GM23338 (cell line): ENCODE measurements at regions not wholly inside any gene's neighbourhood (a gene's known extent, or its start where the extent isn't known, plus 50 kb on each side); places are given as distances from the start of the nearest gene placed in this dataset.

Experiments
- ATAC-seq: fragments of 200-7000 bp; cut with Tn5 transposase; 3 replicates; pipeline ENCODE4 v1.9.1; 2020
- DNase-seq: peaks from one replicate; pipeline ENCODE4 v3.0.0-alpha.2; 2015; ENCODE audit warnings: low spot score
- H2AFZ ChIP-seq: fragments of 200-600 bp; sonication (generic); 2 replicates; pipeline ENCODE4 v1.8.0; 2016; ENCODE audit warnings: antibody characterized with exemption, mild to moderate bottlenecking, moderate library complexity
- H3F3A ChIP-seq: fragments of 200-600 bp; sonication (generic); replicated peaks from 2 replicates; pipeline ENCODE4 v1.8.0; 2017; ENCODE audit warnings: antibody characterized with exemption, mixed run types, low read depth
- H3K27ac ChIP-seq: fragments of 200-600 bp; sonication (generic); 2 replicates; pipeline ENCODE4 v1.6.1; 2016; ENCODE audit warnings: low read depth
- H3K27me3 ChIP-seq: fragments of 200-600 bp; sonication (generic); 2 replicates; pipeline ENCODE4 v1.8.0; 2016; ENCODE audit warnings: mild to moderate bottlenecking, mixed run types, moderate library complexity; ENCODE audit not compliant: insufficient read depth
- H3K36me3 ChIP-seq: fragments of 200-600 bp; sonication (generic); 2 replicates; pipeline ENCODE4 v1.8.0; 2016; ENCODE audit warnings: mild to moderate bottlenecking; ENCODE audit not compliant: insufficient read depth
- H3K4me1 ChIP-seq: fragments of 200-600 bp; sonication (generic); 2 replicates; pipeline ENCODE4 v1.8.0; 2016; ENCODE audit warnings: mild to moderate bottlenecking, moderate library complexity; ENCODE audit not compliant: insufficient read depth
- H3K4me2 ChIP-seq: fragments of 200-600 bp; sonication (generic); 2 replicates; pipeline ENCODE4 v1.7.1; 2017; ENCODE audit warnings: mixed run types
- H3K4me3 ChIP-seq: fragments of 200-600 bp; sonication (generic); 2 replicates; pipeline ENCODE4 v1.6.1; 2016; ENCODE audit warnings: mixed run types
- H3K79me2 ChIP-seq: fragments of 200-600 bp; sonication (generic); replicated peaks from 2 replicates; pipeline ENCODE4 v1.8.0; 2017; ENCODE audit warnings: mild to moderate bottlenecking; ENCODE audit not compliant: insufficient read depth
- H3K9me2 ChIP-seq: fragments of 200-600 bp; sonication (generic); 2 replicates; pipeline ENCODE4 v1.8.0; 2017; ENCODE audit not compliant: insufficient read depth
- H4K20me1 ChIP-seq: fragments of 200-600 bp; sonication (generic); replicated peaks from 2 replicates; pipeline ENCODE4 v1.8.0; 2017; ENCODE audit warnings: mild to moderate bottlenecking; ENCODE audit not compliant: insufficient read depth
- H3K27ac Mint-ChIP-seq: 2 replicates; pipeline ENCODE4 v1.8.0; 2020; ENCODE audit warnings: inconsistent platforms, mild to moderate bottlenecking, moderate library complexity, mixed read lengths
- H3K27me3 Mint-ChIP-seq: 3 replicates; pipeline ENCODE4 v1.8.0; 2022; ENCODE audit warnings: low read depth, mild to moderate bottlenecking, moderate library complexity, mixed read lengths, inconsistent platforms; ENCODE audit not compliant: insufficient read depth, poor library complexity
- H3K36me3 Mint-ChIP-seq: 3 replicates; pipeline ENCODE4 v1.8.0; 2021; ENCODE audit warnings: low read depth, mild to moderate bottlenecking, inconsistent platforms, moderate library complexity, mixed read lengths
- H3K4me1 Mint-ChIP-seq: 3 replicates; pipeline ENCODE4 v1.8.0; 2020; ENCODE audit warnings: mild to moderate bottlenecking, inconsistent platforms, mixed read lengths
- H3K4me3 Mint-ChIP-seq: 3 replicates; pipeline ENCODE4 v1.8.0; 2021; ENCODE audit warnings: moderate library complexity, mild to moderate bottlenecking, inconsistent platforms, mixed read lengths
- H3K9me3 Mint-ChIP-seq: 3 replicates; pipeline ENCODE4 v1.8.0; 2020; ENCODE audit warnings: moderate library complexity, mild to moderate bottlenecking, inconsistent platforms, mixed read lengths
- CREB1 ChIP-seq: fragments of 250-450 bp; sonication (Bioruptor Pico); IDR thresholded peaks from 2 replicates; pipeline ENCODE4 v1.5.0; 2020; ENCODE audit warnings: low read depth, mild to moderate bottlenecking, moderate library complexity
- CTCF ChIP-seq, 2 experiments: fragments of 200-600 bp in 1 of 2; sonication (generic) in 1 of 2; conservative IDR thresholded peaks; 2 replicates each; pipeline versions ENCODE4 v1.5.1 to v1.6.1; 2016 to 2017; ENCODE audit warnings: antibody characterized with exemption in 2 of 2, low read depth in 2 of 2, mild to moderate bottlenecking in 2 of 2, moderate library complexity in 1 of 2
- ETS1 ChIP-seq: IDR thresholded peaks from 2 replicates; pipeline ENCODE4 v1.6.1; 2016; ENCODE audit warnings: antibody characterized with exemption
- EZH2 ChIP-seq: fragments of 200-600 bp; sonication (generic); IDR thresholded peaks from one replicate; pipeline ENCODE4 v1.8.0; 2017; ENCODE audit warnings: antibody characterized with exemption, mild to moderate bottlenecking, low read depth; ENCODE audit not compliant: unreplicated experiment
- EZH2phosphoT487 ChIP-seq: fragments of 200-600 bp; sonication (generic); IDR thresholded peaks from one replicate; pipeline ENCODE4 v1.8.1; 2018; ENCODE audit warnings: antibody characterized with exemption; ENCODE audit not compliant: unreplicated experiment
- JUNB ChIP-seq: IDR thresholded peaks from one replicate; pipeline ENCODE4 v1.6.1; 2016; ENCODE audit warnings: antibody characterized with exemption; ENCODE audit not compliant: unreplicated experiment
- NANOG ChIP-seq: IDR thresholded peaks from 2 replicates; pipeline ENCODE4 v1.6.1; 2016; ENCODE audit warnings: antibody characterized with exemption, borderline replicate concordance
- POLR2AphosphoS5 ChIP-seq: IDR thresholded peaks from 2 replicates; pipeline ENCODE4 v1.6.1; 2016; ENCODE audit warnings: antibody characterized with exemption, low read depth
- REST ChIP-seq: IDR thresholded peaks from one replicate; pipeline ENCODE4 v1.6.1; 2018; ENCODE audit warnings: antibody characterized with exemption; ENCODE audit not compliant: unreplicated experiment
- STAT1 ChIP-seq: IDR thresholded peaks from one replicate; pipeline ENCODE4 v1.6.1; 2016; ENCODE audit warnings: antibody characterized with exemption; ENCODE audit not compliant: unreplicated experiment
- ZNF114 ChIP-seq: fragments of 250-450 bp; sonication (Bioruptor Pico); IDR thresholded peaks from 2 replicates; pipeline ENCODE4 v1.5.0; 2020; ENCODE audit warnings: mild to moderate bottlenecking, moderate library complexity
- ZNF331 ChIP-seq: fragments of 250-450 bp; sonication (Bioruptor Pico); IDR thresholded peaks from 2 replicates; pipeline ENCODE4 v1.5.0; 2020; ENCODE audit warnings: low read depth, mild to moderate bottlenecking, moderate library complexity
- ZNF462 ChIP-seq: fragments of 250-450 bp; sonication (Bioruptor Pico); IDR thresholded peaks from 2 replicates; pipeline ENCODE4 v1.5.0; 2020; ENCODE audit warnings: mild to moderate bottlenecking, moderate library complexity

GRCh38 chr3:125652349-125652748 is 57.1 kb upstream of the OSBPL11 start:
- H2AFZ ChIP-seq, result peak overlapping the region; percentile 66; the same call in 1 of the 2 replicates
- Mint-ChIP-seq H3K4me1 (peaks cover 15% of the 10 kb centered on the region), H3K27me3 (peaks cover 5% of the 10 kb centered on the region), H3K27ac (no peak overlapping the region), H3K9me3 (no peaks in the 10 kb centered on the region), H3K36me3 (no peaks in the 10 kb centered on the region), H3K4me3 (no peak overlapping the region)
- no peak overlapping the region for H3K4me3 ChIP-seq
- no peaks in the 10 kb centered on the region for H3F3A ChIP-seq
- H3K79me2 ChIP-seq, result no peaks in the 10 kb centered on the region
- H3K4me2 ChIP-seq, result no peak overlapping the region
- no peaks in the 10 kb centered on the region for H3K9me2 ChIP-seq
- H3K27me3 ChIP-seq, result no peaks in the 10 kb centered on the region
- no peak for ATAC-seq
- DNase-seq, result no peak
- H3K4me1 ChIP-seq, result no peaks in the 10 kb centered on the region
- no peak for TF ChIP-seq ETS1
- TF ChIP-seq CREB1 (CRISPR knock-in tag), result no peak
- TF ChIP-seq ZNF462, result no peak
- no peak for TF ChIP-seq REST
- no peak for TF ChIP-seq POLR2AphosphoS5
- TF ChIP-seq STAT1, result no peak
- no peak for TF ChIP-seq JUNB
- TF ChIP-seq CTCF (conservative IDR thresholded peaks at IDR 0.05; ENCODE audit: low read depth in 2 of 2), result no peak
- TF ChIP-seq EZH2phosphoT487, result no peak
- no peak for TF ChIP-seq EZH2
- TF ChIP-seq NANOG, result no peak
- TF ChIP-seq ZNF114 (CRISPR knock-in tag), result no peak
- TF ChIP-seq ZNF331 (CRISPR knock-in tag), result no peak
- no peaks in the 10 kb centered on the region for H3K36me3 ChIP-seq
- no peaks in the 10 kb centered on the region for H4K20me1 ChIP-seq
- H3K27ac ChIP-seq, result no peak overlapping the region
